HG03280 (cell line): ENCODE measurements at regions not wholly inside any gene's neighbourhood (a gene's known extent, or its start where the extent isn't known, plus 50 kb on each side); places are given as distances from the start of the nearest gene placed in this dataset.
"Not testable (repeated sequence)": the region's sequence is repeated elsewhere in the genome, so short reads cannot be mapped to it uniquely, and the experiment has no call there.

Source experiments
- ATAC-seq: cut with Tn5 transposase; IDR thresholded peaks from one replicate; pipeline ENCODE4 v1.9.1; 2021; ENCODE audit warnings: mild to moderate bottlenecking, moderate library complexity; ENCODE audit not compliant: unreplicated experiment

DNA sequence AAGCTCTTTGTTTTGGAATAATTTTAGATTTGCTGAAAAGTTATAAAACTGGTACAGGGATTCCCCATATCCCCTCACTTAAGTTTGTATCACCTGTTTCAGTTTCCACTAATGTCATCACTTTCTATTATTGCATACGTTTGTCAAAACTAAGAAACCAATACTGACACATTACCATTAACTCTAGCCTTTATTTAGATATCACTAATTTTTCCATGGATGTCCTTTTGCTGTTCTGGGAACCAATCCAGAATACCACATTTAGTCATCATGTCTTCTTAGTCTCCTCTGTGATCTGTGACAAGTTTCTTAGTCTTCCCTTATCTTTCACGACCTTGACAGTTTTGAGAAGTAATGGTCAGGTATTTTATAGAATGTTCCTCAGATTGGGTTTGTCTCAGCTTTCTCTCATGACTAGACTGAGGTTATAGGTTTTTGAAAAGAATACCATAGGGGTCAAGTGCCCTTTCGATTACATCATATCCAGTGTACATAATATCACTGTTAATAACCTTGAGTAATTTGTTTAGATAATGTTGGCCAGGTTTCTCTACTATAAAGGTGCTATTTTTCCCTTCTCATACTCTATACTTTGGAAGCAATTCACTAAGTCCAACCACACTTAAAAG is 51.9 kb upstream of the NMUR2 start:
- ATAC-seq = peak; percentile 50

- ATAC-seq = peak; percentile 72
These were observed 57.1 kb upstream of the NMUR2 start for GRCh38 chr5:152462021-152462721.

DNA sequence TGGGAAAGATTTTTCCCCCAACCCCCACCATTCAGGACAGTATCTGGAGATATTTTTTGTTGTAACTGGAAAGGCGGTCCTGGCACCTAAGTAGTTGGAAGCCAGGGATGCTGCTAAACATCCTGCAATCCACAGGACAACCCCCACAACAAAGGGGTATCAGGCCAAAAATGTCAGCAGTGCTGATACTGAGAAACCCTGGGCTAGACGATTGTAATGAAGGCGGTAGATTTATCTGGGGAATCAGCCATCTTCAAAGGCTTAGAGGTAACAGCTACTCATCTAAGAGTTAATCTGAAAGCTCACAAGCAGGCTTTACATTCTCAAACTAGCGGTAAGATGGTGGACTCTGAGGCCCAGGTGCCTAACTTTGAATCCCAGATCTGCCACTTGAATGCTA is 59.0 kb upstream of the NMUR2 start:
- ATAC-seq = no peak

GRCh38 chr5:152465140-152465539 is 60.1 kb upstream of the NMUR2 start:
- ATAC-seq = no peak

GRCh38 chr5:152466085-152466745 is 61.1 kb upstream of the NMUR2 start:
- no peak for ATAC-seq

GRCh38 chr5:152470167-152470566 is 65.1 kb upstream of the NMUR2 start:
- no peak for ATAC-seq

- no peak for ATAC-seq
These were observed 67.0 kb upstream of the NMUR2 start for GRCh38 chr5:152472083-152472482.

- ATAC-seq = no peak
These were observed 69.9 kb upstream of the NMUR2 start for GRCh38 chr5:152474961-152475360.

DNA sequence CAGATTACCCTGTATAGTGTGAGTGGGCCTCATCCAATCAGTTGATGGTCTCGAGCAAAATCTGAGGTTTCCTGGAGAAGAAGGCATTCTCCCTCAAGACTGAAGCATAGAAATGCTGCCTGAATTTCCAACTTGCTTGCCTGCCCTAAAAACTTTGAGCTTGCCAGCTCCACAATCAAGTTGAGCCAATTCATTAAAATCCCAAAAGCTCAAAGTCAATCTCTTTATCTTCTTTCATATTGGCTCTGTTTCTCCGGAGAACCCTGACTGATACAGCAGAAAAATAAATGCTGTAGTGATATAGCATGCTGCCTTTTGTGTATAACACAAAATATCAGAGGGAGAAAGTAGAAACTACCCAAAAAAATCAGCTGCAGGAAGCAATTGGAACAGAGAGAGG is 72.5 kb upstream of the NMUR2 start:
- ATAC-seq = no peak

DNA sequence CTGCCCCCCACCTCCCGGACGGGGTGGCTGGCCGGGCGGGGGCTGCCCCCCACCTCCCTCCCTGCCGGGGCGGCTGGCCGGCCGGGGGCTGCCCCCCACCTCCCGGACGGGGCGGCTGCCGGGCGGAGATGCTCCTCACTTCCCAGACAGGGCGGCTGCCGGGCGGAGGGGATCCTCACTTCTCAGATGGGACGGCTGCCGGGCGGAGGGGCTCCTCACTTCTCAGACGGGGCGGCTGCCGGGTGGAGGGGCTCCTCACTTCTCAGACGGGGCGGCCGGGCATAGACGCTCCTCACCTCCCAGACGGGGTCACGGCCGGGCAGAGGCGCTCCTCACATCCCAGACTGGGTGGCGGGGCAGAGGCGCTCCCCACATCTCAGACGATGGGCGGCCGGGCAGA is 74.8 kb upstream of the NMUR2 start:
- not testable (repeated sequence) for ATAC-seq

DNA sequence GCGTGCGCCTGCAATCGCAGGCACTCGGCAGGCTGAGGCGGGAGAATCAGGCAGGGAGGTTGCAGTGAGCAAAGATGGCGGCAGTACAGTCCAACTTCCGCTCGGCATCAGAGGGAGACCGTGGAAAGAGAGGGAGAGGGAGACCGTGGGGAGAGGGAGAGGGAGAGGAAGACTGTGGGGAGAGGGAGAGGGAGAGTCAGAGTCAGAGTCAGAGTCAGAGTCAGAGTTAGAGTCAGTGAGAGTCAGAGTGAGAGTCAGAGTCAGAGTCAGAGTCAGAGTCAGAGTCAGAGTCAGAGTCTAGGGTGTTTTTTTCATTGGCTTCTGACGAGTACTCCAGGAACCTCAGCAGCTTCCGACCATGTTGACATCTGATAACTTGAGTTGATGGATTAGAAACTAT is 75.6 kb upstream of the NMUR2 start:
- ATAC-seq = peak; percentile 99

- no peak for ATAC-seq
These were observed 82.1 kb upstream of the NMUR2 start for GRCh38 chr5:152487130-152487529.

GRCh38 chr5:152488869-152489268 is 83.8 kb upstream of the NMUR2 start:
- ATAC-seq = no peak

DNA sequence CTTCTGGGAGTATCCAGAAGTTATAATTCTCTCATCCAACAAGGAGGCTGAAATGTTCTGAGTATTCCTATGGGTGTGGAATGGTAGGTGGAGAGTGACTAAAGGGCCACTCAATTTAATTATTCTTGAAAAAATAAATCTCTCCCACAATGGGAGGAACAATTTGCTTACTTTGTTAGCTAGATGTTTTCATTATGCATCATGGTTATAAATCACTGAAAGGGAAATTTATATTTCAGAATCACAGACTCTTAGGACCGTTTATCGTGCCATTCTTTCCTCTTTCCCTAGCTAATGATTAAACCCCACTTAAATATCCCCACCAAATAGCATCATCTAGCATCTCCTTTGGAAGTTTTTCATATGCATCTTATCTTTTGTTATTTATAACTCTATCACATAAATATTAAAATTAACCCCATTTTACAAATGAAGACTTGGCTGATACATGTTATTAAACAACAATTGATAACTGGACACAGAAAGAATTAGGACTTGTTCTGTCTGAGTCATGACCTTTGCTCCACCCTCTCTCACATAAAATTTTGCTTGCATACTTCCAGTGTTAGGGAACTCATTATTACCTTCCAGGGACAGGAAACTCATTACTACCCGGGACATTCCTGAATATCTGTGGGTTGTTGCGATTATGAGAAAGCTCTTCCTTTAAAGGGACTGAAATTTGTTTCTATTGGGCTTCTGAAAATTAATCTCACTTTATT is 94.9 kb upstream of the NMUR2 start:
- no peak for ATAC-seq

- no peak for ATAC-seq
These were observed 96.2 kb upstream of the NMUR2 start for GRCh38 chr5:152501294-152501693.

- ATAC-seq = no peak
These were observed 98.1 kb upstream of the NMUR2 start for GRCh38 chr5:152503206-152503605.

- ATAC-seq = peak; percentile 89
These were observed 100.5 kb upstream of the NMUR2 start for GRCh38 chr5:152505442-152506042.

DNA sequence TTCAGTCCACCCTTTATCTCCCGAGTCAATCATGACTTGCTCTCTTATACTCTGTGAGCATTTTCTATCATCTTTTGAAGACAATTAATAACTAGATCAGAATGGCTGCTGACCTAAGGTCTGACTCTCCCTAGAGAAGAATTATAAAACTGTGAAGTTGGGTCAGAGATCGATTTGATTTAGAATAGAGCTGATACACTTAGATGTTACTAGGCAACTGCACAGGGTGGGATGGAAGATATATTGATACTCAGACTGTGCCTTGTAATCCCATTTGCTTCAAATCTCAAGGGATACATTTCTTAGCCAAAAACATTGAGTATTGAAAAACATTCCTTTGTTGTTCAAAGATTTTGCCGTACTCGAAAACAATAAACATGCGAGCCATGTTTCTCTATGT is 106.0 kb upstream of the NMUR2 start:
- ATAC-seq = no peak

DNA sequence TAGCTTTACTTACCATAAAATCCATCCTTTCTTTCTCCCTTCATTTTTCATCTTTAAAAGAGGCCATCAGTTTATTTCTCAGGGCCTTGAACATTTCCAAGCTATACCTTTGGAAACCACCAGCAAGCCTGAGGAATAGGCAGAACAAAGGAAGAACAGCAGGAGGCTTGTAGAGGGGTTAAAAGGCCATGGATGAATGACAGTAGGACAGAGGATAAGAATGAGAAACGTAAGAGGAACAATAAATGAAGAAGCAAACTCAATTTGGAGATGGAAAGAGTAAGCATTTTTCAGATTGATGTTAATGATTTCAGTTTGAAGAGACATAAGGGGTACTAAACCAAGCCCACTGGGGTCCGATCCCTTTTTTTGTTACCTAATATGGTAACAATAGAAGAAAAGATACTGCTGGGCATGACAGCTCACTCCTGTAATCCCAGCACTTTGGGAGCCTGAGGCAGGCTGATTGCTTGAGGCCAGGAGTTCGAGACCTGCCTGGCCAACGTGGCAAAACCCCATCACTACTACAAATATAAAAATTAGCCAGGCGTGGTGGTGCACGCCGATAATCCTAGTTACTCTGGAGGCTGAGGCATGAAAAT is 106.6 kb upstream of the NMUR2 start:
- ATAC-seq = no peak

DNA sequence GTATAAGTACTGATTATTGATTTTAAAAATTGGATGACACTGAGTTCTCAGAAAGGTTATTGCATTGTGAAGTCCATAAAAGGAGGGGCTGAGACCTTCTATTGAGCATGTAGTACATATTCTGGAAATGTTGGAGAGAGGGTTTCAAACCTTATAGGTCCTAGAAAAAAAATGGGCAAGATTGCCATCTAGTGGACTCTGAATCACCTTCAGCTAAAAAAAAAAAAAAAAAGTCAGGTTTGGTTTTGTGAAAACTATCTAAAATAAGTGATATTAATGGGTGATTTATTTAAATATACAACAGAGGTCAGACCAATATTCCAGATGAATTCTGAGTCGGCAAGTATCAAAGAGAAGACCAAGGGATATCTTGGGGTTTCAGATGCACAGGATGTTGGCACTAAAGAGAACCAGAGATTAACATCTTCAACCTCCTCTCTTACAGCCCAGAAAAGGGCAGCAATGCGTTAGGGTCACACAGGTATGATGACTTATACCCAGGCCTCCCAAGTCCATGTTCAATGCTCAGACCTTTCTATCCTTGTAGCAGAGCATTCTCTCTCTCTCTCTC is 109.8 kb upstream of the NMUR2 start:
- ATAC-seq = no peak
